Right ventricle myocardium superior (tissue), 1 donor: ENCODE measurements at regions not wholly inside any gene's neighbourhood (a gene's known extent, or its start where the extent isn't known, plus 50 kb on each side); places are given as distances from the start of the nearest gene placed in this dataset.

Source experiments
- ATAC-seq: fragments of 200-7000 bp; cut with Tn5 transposase; one replicate; pipeline ENCODE4 v1.9.1; 2020; ENCODE audit warnings: mild to moderate bottlenecking; ENCODE audit not compliant: poor library complexity
- DNase-seq: peaks from one replicate; pipeline ENCODE4 v3.0.0-alpha.2; 2020
- intact Hi-C: fragments of 100-400 bp; cut with DNase I; formaldehyde crosslinking; loops from one replicate; pipeline ENCODE4 v1.11.2; 2022
- donor health status: DM: no; HTN: yes; CAD: no; lungs with severe emphysema.

GRCh38 chr4:171759274-171759673 is 53.9 kb upstream of the GALNTL6 start:
- intact Hi-C loops, result no loop called here

GRCh38 chr4:171751538-171751937 is 61.7 kb upstream of the GALNTL6 start:
- intact Hi-C loops, result no loop called here
- ATAC-seq (no peak), DNase-seq (no peak)

More at GRCh38 chr4:171759274-171759673, 53.9 kb upstream of the GALNTL6 start:
- no peak for DNase-seq
- ATAC-seq, result no peak

GRCh38 chr4:171746418-171746817 is 66.8 kb upstream of the GALNTL6 start:
- intact Hi-C loops, result no loop called here
- ATAC-seq, result no peak

GRCh38 chr4:171742436-171742835 is 70.8 kb upstream of the GALNTL6 start:
- no peak for ATAC-seq
- no peak for DNase-seq
- intact Hi-C loops, result no loop called here

More at GRCh38 chr4:171746418-171746817, 66.8 kb upstream of the GALNTL6 start:
- DNase-seq, result no peak

GRCh38 chr4:171727185-171727584 is 86.0 kb upstream of the GALNTL6 start:
- DNase-seq, result no peak
- intact Hi-C loops, result no loop called here
- no peak for ATAC-seq

GRCh38 chr4:171721937-171722336 is 91.3 kb upstream of the GALNTL6 start:
- intact Hi-C loops, result no loop called here
- ATAC-seq (no peak), DNase-seq (no peak)

GRCh38 chr4:171719691-171720090 is 93.5 kb upstream of the GALNTL6 start:
- DNase-seq (no peak), ATAC-seq (no peak)
- intact Hi-C loops, result no loop called here

GRCh38 chr4:171718665-171719064 is 94.5 kb upstream of the GALNTL6 start:
- intact Hi-C loops, result no loop called here
- ATAC-seq, result no peak
- no peak for DNase-seq

GRCh38 chr4:171718069-171718468 is 95.1 kb upstream of the GALNTL6 start:
- DNase-seq, result no peak

GRCh38 chr4:171717231-171717741 is 95.9 kb upstream of the GALNTL6 start:
- no peak for DNase-seq
- intact Hi-C loops, result no loop called here
- ATAC-seq, result no peak

More at GRCh38 chr4:171718069-171718468, 95.1 kb upstream of the GALNTL6 start:
- ATAC-seq, result no peak
- intact Hi-C loops, result no loop called here

- intact Hi-C loops, result no loop called here
- DNase-seq, result no peak
- ATAC-seq, result no peak
These were observed 97.2 kb upstream of the GALNTL6 start for GRCh38 chr4:171715973-171716372.

GRCh38 chr4:171714791-171715454 is 98.3 kb upstream of the GALNTL6 start:
- intact Hi-C loops, result no loop called here

GRCh38 chr4:171710743-171711142 is 102.5 kb upstream of the GALNTL6 start:
- intact Hi-C loops, result no loop called here
- ATAC-seq (no peak), DNase-seq (no peak)

More at GRCh38 chr4:171714791-171715454, 98.3 kb upstream of the GALNTL6 start:
- DNase-seq (no peak), ATAC-seq (no peak)

GRCh38 chr4:171676555-171677215 is 136.5 kb upstream of the GALNTL6 start:
- intact Hi-C loops, result no loop called here
- no peak for ATAC-seq

GRCh38 chr4:171674781-171675180 is 138.4 kb upstream of the GALNTL6 start:
- DNase-seq (no peak), ATAC-seq (no peak)
- intact Hi-C loops, result no loop called here

More at GRCh38 chr4:171676555-171677215, 136.5 kb upstream of the GALNTL6 start:
- no peak for DNase-seq

- intact Hi-C loops, result no loop called here
- DNase-seq, result no peak
- ATAC-seq, result no peak
These were observed 144.8 kb upstream of the GALNTL6 start for GRCh38 chr4:171668403-171668802.

- intact Hi-C loops, result no loop called here
- no peak for ATAC-seq
- no peak for DNase-seq
These were observed 145.3 kb upstream of the GALNTL6 start for GRCh38 chr4:171667906-171668305.

- intact Hi-C loops, result no loop called here
- ATAC-seq (no peak), DNase-seq (no peak)
These were observed 162.1 kb upstream of the GALNTL6 start for GRCh38 chr4:171651071-171651470.

GRCh38 chr4:171650543-171650942 is 162.7 kb upstream of the GALNTL6 start:
- no peak for ATAC-seq
- intact Hi-C loops, result no loop called here
- no peak for DNase-seq

GRCh38 chr4:171648926-171649325 is 164.3 kb upstream of the GALNTL6 start:
- no peak for DNase-seq
- ATAC-seq, result no peak
- intact Hi-C loops, result no loop called here
